Renal pelvis (tissue), 1 donor: ENCODE measurements at regions not wholly inside any gene's neighbourhood (a gene's known extent, or its start where the extent isn't known, plus 50 kb on each side); places are given as distances from the start of the nearest gene placed in this dataset.
"Not testable (repeated sequence)": the region's sequence is repeated elsewhere in the genome, so short reads cannot be mapped to it uniquely, and the experiment has no call there.

ENCODE experiments used
- DNase-seq: peaks from one replicate; pipeline ENCODE4 v3.0.0-alpha.2; 2013

DNA sequence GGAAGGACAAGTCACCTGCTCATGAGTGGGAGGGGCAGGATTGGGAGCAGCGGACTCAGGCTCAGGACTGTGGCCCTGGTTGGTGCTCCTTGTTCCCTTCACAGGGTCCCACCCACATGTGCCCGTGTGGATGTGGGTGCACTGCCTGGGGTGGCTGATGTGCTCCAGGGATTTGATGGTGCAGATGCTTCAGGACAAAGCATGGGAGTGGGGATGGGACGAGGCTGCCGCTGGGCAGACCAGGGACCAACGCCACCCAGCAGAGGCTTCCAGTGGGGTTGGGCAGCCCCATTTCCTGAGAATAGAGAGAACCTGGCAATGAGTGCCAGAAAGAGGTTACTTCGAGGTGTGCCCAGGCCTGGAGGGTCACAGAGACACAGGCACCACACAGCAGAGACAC lies 65.5 kb upstream of the IGLL5 start:
- no peak for DNase-seq

DNA sequence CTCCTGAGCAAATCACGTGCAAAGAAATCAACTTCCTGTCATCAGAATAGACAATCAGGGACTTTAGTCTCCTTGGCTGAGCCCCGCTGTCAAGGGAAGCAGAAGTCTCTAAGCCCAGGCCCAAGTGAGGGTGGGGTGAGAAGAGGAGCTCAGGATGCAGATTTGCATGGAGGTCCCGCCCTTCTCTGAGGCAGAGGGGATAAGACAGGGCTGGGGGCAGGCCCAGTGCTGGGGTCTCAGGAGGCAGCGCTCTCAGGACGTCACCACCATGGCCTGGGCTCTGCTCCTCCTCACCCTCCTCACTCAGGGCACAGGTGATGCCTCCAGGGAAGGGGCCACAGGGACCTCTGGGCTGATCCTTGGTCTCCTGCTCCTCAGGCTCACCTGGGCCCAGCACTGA lies 65.1 kb upstream of the IGLL5 start:
- DNase-seq: not testable (repeated sequence)

DNA sequence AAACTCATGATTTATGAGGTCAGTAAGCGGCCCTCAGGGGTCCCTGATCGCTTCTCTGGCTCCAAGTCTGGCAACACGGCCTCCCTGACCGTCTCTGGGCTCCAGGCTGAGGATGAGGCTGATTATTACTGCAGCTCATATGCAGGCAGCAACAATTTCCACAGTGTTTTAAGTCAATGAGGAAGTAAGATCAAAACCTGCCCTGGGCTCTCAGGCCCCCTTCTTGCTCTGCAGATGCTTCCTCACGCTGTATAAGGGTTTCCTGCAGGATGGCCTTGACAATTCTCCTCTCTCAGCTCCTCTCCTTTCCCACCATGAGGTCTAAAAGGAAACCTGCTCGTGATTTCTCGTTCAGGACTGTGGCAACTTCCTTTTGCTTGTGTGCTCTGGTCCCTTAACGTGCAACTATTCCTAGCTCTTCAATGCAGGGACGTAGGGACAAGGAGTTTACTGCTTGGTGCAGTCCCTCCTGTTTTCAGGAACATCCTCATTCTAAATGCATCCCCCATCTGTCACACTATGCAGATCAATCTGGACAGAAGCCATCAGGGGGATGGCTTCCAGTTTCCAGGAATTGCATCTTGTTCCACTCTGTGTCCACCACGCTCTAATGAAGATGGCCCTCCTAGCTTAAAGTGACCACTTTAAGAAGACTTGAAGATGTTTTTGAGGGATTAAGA lies 64.3 kb upstream of the IGLL5 start:
- no peak for DNase-seq

DNA sequence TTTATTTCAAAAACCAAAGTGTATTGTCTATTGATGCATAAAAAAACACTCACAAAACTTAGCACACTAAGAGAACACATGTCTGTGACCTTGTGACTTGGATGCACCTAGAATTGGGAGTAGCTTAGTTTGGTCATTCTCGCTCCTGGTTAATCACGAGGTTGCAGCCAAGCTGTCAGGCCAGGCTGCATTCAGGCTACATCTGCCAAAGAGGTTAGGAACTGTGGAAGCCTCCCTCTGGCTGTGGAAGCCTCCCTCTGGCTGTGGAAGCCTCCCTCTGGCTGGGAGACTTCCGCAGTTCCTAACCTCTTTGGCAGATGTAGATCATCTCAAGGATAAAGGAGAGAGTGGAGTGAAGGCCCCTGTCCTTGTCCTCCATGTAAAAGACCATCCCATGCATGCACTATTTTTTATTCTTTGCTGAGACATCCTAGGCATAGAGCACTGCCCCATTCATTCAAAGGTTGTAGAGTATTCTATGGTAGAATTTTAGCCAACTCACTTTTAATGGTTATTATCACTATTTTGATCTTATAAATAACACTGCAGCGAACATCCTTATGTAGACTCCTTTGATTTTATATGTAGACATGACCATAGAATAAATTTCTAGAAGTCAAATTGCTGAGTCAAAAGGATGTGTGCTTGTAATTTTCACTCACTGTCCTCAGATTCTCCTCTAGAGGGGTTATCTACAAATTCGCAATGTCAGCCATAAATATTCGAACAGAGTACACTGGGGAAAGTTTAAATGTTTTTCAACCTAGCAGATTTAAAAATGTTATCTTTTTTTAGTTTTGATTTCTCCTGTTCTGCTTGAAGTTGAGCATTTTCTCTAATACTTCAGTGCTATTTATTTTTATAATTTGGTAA lies 63.0 kb upstream of the IGLL5 start:
- DNase-seq: no peak

DNA sequence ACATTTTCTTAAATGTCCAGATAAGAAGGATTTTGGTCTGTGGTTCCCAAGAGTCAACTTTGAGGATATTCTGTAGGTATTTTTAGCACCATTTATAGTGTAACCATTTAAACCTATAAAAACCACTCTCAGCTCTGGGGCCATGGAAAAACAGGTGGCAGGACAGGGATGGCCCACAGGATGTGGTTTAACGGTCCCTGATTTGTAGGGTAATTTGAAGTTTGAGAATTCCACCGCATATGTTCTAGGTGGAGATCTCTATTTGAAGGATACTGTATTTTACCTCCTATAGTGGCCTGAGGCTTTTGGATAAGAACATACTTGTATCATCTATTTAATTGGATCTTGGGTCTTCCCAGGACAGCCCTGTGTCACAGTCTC lies 62.4 kb upstream of the IGLL5 start:
- no peak for DNase-seq

DNA sequence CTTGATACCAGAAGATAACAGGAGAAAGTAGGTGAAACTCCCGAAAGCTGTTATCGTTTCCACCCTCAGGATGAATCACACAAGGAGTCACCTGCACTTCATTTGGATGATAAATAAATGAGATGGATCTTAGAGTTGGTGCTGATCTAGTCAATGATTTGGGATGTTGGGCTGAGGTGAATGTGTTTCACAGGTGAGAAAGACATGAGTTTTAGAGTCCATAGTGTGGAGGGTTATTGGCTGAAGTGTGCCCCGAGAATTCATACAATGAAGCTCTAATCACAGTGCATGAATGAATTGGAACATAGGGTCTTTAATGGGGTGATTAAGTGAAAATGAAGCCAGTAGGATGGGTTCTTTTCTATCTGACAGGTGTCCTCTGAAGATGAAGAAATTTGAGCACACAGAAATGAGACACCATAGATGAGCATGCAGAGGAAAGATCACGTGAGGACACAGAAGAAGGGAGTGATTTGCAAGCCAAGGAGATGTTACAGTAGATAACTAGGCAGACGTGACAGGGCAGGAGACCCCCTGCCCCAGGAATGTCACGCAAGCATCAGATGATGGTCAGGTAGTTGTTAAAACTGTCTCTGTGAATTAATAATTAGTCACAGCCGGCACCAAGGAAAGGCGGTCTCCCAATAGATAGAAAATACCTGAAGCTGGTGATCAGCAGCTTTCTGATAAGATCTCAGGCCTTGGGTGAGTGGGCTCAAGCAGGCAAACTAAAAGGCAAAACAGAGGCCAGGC lies 60.3 kb upstream of the IGLL5 start:
- no peak for DNase-seq

DNA sequence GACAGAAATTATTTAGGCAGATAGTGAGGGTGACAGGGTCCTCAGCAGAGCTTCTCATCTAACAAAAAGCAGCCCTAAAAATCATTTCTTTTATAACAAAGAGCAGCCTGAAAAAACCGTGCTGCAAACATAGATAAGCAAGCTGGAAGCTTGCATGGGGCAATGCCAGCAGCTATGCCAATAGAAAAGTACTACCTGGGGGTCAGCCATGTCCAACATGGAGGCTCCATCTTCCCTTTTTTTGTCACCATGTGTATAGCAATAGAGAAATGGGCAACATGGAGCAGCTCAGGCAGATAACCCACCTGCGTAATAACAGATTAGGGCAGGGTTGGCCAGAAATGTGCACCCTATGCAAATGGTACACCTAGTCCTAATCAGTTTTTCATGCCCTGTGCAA lies 57.4 kb upstream of the IGLL5 start:
- DNase-seq: no peak

DNA sequence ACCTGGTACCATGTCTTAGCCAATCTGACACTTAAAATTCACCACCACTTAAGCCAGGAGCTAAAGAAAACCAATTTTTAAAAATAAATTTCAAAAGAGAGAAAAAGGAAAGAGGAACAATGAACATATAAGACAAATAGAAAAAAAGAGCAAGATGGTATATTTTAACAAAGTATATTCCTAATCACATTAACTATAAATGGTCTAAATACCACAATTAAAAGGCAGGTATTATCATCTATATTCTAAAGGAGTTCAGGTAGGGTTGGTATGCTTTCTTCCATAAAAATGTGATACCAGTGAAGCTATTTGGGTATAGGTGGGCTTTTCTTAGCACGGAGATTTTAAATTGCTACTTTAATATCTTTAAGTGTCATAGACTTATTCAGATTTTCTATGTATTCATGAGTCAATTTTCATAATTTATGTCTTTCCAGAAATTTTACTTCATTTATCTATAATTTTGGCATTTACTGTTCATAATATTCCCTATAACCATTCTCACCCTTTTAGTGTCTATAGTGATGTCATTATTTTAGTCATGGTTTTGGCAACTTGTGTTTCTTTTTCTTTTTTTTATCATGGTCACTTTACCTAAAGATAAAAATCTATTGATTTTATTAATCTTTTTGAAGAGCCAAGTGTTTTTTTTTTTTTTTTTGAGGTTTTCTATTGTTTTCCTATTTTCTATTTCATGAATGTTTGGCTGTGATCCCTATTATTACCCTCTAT lies 56.5 kb upstream of the IGLL5 start:
- no peak for DNase-seq

DNA sequence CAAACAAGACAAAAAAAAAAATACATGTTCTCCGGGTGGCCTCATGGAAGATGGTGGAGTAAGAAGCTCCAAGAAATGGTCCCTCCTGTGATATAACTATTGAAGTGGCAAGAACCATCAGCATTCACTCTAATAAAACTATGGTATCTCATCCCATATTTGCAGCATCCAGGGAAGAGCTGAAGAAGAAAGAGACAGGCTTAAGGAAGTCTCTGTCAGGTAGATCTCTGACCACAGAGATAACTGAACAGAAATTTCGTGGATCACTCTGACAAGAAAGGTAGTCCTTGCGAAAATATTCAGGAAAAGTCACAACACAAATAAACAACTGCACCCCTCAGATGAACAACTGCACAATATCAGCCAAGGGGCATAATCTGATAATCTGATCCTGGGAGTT lies 54.6 kb upstream of the IGLL5 start:
- DNase-seq: no peak

DNA sequence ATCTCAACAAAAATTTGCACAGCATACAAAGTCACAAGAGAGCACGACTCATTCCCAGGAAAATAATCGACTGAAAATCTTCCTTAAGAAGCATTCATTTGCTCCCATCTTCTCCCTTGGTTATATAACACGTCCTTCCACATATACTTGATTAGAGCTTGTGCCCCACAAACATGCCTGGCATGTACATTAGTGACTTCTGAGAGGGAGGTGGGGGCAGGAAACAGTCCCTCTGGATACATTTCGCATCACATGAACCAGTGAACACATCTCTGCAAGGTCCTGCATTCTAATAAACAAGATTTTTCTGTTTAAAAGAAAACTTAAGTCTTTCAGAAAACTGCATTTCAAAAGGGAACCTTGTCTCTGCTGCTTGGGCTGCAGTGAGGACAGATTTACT lies 54.1 kb upstream of the IGLL5 start:
- DNase-seq: no peak

DNA sequence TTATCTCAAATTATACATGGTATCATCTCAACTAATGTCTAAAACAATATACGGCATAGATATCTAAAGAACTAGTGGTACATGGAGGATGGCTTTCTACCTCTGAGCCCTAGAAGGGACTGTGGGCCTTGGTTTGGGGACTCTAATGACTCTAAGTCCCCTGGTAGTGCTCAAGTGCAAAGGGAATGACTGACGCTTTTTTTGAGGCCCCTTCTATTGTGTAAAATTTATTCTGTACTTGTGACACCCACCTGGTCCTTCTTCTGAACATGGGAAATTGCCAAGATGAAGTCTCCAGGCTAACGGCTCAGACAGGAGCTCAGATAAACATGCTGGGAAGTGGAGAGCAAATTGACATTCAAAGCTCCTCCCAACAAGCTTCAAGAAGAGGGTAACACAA lies 53.4 kb upstream of the IGLL5 start:
- no peak for DNase-seq

DNA sequence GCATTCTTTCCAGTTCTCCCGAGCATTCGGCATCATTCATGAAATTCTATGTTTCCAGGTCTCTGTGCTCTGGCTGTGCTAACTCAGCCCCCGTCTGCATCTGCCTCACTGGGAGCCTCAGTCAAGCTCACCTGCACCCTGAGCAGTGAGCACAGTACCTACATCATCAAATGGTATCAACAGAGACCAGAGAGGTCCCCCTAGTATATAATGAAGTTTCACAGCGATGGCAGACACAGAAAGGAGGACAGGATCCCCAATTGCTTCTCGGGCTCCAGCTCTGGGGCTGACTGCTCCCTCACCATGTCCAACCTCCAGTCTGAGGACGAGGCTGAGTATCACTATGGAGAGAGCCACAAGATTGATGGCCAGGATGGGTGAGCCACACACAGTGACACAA lies 52.8 kb upstream of the IGLL5 start:
- DNase-seq: no peak

DNA sequence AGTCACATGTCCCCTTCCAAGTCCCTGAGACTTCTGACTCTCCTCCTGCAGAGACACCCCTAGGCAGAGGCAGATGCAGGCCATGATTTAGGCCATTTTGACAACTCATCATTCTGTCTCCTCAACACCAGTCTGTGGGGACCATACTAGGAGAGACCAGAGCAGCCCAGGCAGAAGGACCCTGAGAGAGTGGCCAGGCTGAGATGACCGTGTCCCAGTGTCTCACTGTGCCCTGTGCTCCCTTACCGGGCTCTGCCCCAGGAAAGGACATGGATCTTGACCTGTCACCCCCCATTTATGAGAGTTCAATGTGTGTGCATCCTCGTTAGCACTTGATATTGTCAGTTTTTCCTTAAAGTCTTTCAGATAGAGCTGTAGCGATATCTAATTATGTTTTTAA lies 52.4 kb upstream of the IGLL5 start:
- no peak for DNase-seq

DNA sequence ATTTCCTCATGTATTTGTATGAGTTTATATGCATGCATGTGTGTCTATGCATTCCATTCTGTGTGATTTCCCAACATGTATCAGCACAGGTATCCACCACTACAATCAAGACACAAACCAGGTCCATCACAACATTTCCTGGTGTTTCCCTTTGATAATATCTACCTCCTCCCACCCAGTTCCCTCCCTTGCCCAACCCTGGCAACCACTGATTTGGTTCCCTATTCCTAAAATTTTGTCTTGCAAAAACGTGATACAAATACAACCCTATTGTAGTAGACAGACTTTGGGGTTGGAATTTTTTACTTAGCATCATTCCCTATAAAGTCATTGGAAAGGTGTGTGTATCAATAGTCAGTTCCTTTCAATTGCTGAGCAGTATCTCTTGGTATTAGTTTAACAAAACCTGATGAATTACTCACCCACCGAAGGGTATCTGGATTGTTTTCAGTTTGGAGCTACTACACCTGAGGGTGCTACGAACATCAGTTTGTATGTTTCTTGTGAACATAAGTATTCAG lies 51.8 kb upstream of the IGLL5 start:
- no peak for DNase-seq

DNA sequence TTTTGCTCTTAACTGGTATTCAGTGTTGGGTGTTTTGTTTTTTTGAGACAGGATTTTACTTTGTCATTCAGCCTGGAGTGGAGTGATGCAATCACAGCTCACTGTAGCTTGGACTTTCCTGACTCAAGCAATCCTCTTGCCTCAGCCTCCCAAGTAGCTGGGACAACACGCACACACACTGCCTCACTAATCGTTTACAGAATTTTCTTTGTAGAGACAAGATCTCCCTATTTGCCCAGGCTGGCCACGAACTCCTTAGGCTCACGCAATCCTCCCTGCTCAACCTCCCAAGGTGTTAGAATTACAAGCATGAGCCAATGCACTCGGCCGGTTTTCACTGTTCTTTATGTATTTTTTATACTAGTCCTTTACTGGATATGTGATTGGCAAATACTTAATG lies 51.0 kb upstream of the IGLL5 start:
- no peak for DNase-seq
